ENCODE measurements at regions not wholly inside any gene's neighbourhood (a gene's known extent, or its start where the extent isn't known, plus 50 kb on each side); places are given as distances from the start of the nearest gene placed in this dataset.
A peak's percentile ranks its signal among the peaks of the same experiment; 100 is the strongest.

- peak; percentile 23 for DNase-seq (ENCODE audit: low read depth)
- H3K4me3 ChIP-seq (ENCODE audit: low read length) = no peak overlapping the region
- TF ChIP-seq, protein P1, sequence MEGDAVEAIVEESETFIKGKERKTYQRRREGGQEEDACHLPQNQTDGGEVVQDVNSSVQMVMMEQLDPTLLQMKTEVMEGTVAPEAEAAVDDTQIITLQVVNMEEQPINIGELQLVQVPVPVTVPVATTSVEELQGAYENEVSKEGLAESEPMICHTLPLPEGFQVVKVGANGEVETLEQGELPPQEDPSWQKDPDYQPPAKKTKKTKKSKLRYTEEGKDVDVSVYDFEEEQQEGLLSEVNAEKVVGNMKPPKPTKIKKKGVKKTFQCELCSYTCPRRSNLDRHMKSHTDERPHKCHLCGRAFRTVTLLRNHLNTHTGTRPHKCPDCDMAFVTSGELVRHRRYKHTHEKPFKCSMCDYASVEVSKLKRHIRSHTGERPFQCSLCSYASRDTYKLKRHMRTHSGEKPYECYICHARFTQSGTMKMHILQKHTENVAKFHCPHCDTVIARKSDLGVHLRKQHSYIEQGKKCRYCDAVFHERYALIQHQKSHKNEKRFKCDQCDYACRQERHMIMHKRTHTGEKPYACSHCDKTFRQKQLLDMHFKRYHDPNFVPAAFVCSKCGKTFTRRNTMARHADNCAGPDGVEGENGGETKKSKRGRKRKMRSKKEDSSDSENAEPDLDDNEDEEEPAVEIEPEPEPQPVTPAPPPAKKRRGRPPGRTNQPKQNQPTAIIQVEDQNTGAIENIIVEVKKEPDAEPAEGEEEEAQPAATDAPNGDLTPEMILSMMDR (conservative IDR thresholded peaks at IDR 0.05; ENCODE audit: low read length) = no peak
These were observed 120.4 kb upstream of the GGTLC1 start for GRCh38 chr20:24109008-24109407.

- TF ChIP-seq, protein P1 (conservative IDR thresholded peaks at IDR 0.05; ENCODE audit: low read length) = no peak
- DNase-seq (ENCODE audit: low read depth) = no peak
- no peak overlapping the region for H3K4me3 ChIP-seq (ENCODE audit: low read length)
These were observed 120.0 kb upstream of the GGTLC1 start for GRCh38 chr20:24108581-24108980.

DNA sequence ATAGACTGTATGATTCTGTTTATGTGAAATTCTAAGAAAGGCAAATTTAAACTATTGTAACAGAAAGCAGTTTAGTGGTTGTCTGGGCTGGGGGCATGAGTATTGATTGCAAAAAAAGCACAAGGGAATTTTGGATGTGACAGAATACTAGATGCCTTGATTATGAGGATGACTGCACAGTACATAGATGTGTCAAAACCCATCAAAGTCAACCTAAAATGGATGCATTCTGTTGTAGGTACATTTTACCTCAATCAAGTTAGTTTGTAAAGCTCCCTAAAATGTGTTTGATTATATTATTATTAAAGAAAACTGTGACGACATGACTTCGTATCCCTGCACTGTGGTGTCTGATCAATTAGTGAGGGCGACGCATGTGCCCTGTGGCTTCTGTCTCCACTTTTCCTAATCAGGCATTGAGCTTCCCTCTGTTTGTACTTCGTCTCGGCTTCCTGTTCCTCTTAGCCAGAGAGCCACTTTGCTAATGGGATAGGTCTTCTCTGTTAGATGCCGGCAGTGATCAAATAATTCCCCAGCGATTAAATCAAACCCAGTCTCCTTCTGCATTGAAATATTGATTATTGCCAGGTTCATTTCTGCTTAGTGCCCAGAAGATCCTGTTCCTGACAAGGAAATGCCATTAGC lies 118.3 kb upstream of the GGTLC1 start:
- DNase-seq (ENCODE audit: low read depth) = no peak
- TF ChIP-seq, protein P1 (conservative IDR thresholded peaks at IDR 0.05; ENCODE audit: low read length) = no peak
- no peak overlapping the region for H3K4me3 ChIP-seq (ENCODE audit: low read length)

- TF ChIP-seq, protein P1 (conservative IDR thresholded peaks at IDR 0.05; ENCODE audit: low read length) = no peak
- no peak overlapping the region for H3K4me3 ChIP-seq (ENCODE audit: low read length)
- DNase-seq (ENCODE audit: low read depth) = no peak
These were observed 117.7 kb upstream of the GGTLC1 start for GRCh38 chr20:24106150-24106800.

DNA sequence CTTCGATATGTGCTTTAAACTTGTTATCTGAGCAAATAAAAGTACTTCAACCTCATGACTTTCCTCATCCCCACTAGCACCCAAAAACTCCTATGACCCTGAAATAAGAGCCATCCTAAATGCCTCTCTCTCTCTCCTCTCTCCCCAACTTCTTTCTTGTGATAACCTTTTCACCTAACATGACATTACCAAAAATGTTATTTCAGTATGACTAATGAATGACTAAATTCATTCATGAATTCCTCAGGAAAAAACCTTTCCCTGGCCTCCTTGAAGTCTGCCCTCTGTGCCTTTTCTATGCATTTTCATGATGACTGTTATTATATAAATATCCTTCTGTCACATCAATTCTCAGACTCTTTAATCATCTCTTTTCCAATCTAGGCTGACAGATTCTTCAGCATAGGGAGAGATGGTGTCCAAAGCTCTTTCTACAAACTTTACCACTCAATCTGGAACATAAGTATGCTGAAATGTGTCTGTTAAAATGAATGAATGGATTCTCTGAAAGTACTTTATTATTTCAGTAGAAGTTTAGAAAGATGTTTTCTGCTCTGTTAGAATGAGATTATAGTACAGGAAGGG lies 114.3 kb upstream of the GGTLC1 start:
- no peak overlapping the region for H3K4me3 ChIP-seq (ENCODE audit: low read length)
- TF ChIP-seq, protein P1 (conservative IDR thresholded peaks at IDR 0.05; ENCODE audit: low read length) = no peak
- no peak for DNase-seq (ENCODE audit: low read depth)

GRCh38 chr20:24102290-24102689 lies 113.7 kb upstream of the GGTLC1 start:
- TF ChIP-seq, protein P1 (conservative IDR thresholded peaks at IDR 0.05; ENCODE audit: low read length) = peak; percentile 37
- no peak for DNase-seq (ENCODE audit: low read depth)
- no peak overlapping the region for H3K4me3 ChIP-seq (ENCODE audit: low read length)

Data from AG10803 (cell line).